ENCODE measurements at regions not wholly inside any gene's neighbourhood (a gene's known extent, or its start where the extent isn't known, plus 50 kb on each side); places are given as distances from the start of the nearest gene placed in this dataset.

DNA sequence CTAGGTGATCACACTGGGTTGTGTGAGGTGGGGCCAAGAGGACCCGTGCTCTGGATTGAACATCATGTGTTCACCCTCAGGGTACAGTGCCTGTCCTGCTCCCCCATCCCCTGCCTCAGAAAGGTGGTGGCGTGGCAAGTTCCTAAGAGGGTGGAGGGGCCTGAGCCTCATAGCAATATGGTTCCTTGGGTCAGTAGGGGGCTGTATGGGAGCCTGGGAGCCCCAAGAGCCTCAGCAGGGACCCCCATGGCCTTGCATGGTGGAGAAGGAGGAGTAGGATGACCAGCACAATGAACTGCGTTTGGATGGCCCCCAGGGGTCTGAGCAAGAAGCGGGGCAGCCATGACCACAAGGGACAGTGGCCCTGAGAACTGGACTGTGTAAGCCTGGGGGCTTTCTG lies 89.6 kb upstream of the SHB start:
- no peak for DNase-seq (ENCODE audit: low read depth)

DNA sequence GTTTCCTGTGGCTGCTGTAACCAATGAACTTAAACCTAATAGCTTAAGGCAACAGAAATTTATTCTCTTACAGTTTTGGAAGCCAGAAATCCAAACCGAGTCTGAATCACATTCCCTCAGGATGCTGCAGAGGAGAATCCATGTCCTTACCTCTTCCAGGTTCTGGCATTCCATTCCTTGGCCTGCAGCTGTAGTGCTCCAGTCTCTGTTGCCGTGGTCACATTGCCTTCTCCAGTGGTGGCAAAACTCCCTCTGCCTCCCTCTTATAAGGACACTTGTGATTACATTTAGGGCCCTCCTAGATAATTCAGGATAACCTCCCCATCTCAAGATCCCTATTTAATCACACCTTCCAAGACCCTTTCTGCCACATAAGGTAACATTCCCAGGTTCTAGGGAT lies 88.7 kb upstream of the SHB start:
- DNase-seq (ENCODE audit: low read depth): no peak

DNA sequence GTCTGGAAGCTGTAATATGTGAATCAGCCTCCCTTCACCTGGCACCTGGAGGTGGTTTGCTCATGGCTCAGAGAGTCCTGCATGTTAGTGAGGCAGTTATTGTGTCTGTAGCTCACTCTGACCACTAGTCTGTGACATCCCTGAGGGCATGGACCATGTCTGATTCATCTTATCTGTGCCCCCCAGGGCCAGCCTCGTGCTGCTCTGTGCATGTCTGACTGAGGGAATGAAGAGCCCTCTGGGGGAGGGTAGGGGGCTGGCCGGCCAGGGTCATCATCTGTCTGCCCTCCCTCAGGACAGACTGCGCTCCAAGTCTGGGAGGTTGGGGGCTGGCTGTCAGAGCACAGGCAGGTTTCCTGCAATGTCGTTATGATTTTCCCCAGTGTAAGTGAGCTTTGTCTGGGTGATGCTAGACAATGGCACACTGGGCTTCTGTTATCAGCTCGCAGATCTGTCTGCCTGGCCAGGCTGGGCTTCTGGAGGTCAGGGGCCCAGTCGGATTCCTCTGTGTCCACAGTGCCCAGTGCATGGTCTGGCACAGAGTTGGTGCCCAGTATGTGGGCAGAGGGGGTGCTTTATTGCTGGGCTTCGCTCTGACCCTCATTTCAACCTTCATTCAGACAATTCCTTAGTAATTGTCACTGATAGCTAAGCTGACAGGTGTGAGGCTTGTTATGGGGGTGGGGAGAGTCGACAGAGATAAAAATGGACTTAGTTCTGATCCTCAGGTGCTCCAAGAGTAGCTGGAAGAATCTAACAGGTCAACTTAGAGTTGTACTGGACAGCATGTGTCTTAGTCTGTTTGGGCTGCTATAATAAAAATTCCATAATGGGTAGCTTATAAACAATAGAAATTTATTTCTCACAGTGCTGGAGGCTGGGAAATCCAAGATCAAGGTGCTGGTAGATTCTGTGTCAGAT lies 85.7 kb upstream of the SHB start:
- no peak for DNase-seq (ENCODE audit: low read depth)

DNA sequence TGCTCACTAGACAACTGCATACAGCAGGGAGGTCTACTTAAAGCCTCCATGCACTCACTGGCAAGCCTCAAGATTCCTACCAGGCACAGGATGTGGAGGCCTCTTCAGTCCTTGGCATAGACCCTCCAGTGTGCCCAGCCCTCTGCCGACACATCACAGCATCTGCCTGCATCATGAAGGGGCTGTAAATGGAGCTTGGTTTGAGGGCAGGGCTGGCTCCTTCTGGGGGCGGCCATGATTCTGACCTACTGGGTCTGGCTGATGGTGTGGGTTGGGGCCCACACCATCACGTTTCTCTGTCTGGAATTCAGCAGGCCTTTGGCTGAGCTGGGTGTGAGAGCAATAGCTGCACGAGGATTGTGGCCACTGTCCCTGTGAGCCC lies 84.9 kb upstream of the SHB start:
- DNase-seq (ENCODE audit: low read depth): no peak

DNA sequence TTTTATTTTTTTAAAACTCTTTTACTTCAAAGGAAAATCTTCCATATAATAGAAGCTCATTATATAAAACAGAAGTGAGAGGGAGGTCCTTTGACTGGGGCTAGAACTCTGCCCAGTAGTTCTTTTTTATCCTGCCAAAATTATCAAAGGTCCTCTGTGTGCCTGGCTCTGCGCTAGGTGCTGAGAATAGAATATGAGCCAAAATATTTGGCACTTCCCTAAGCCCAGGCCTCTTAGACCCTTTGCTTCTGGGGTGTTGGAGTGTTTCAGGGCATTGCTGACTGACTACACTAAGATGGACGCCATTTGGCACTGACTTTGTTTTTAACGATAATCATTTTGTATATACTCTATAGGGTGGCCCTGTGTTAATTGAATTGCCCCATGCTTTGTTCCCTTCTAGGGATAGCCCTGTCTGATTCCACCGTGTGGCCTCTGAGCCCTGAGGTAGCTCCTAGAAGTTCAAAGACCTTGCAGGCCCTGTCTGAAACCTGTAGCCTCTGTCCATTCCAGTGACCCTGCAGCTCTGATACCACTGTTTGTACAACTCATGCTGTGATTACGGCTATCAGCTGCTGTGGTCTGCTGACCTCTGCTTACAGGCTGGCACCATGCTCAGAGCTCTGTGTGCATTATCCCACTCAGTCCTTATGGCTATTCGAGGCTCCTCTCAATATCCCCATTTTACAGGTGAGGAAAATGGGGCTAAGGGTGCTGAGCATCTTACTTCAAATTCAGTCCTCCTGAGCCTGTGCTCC lies 84.3 kb upstream of the SHB start:
- DNase-seq (ENCODE audit: low read depth): no peak

DNA sequence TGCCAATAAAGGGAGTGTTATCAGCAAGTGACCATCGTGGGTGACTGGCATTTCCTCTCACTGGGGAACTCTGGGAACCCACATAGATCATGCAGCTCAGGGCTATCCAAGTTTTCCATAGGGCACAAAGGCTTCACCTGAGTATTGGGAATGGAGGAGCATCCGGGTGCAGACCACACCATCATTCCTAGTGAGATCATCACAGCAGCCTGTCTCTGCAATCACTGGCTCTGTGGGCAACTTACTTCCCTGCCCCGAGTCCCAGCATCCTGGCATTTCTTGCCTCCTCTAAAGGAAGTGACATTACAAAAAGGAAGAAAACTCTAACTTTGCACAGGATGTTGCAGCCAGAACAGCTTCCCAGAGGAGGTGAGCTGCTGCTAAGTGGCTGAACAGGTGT lies 80.6 kb upstream of the SHB start:
- no peak for DNase-seq (ENCODE audit: low read depth)

DNA sequence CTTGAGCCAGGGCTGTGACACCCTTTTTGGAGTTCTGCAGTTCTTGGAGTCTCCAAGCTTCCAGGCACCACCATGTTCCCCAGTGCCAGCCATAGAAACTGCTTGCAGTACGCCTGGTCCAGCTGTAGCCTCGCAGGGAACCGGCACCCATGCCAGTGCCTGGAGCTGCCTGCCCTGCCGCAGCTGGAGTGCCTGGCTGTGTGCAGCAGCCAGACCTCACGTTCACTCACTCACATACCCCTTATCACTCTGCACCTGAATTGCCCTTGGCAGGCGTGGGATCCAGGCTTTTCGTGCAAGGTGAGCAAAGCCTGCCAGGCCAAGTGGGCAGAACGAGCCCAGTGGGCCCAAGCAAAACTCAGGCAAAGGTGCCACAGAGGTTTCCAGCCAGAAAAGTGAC lies 77.8 kb upstream of the SHB start:
- DNase-seq (ENCODE audit: low read depth): no peak

DNA sequence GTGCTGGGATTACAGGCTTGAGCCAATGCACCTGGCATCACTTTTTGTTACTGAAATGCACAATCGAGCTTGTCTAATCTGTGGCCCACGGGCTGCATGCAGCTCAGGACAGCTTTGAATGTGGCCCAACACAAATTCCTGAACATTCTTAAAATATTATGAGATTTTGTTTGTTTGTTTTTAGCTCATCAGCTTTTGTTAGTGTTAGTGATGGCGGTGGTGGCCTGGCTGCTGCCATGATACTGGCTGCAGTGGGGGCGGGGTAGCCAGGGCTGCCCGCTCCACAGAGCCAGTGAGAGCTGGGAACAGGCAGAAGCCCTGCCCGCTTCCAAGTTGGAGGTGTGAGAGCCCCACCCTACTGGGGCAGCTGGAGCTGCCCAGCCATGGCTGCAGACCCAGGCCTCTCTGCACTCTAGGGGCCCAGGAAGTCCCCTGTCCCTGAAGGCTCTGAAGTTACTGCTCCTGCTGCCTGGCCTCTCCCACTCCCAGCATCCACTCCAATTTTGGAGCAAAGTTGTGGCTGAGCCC lies 76.6 kb upstream of the SHB start:
- DNase-seq (ENCODE audit: low read depth): no peak

DNA sequence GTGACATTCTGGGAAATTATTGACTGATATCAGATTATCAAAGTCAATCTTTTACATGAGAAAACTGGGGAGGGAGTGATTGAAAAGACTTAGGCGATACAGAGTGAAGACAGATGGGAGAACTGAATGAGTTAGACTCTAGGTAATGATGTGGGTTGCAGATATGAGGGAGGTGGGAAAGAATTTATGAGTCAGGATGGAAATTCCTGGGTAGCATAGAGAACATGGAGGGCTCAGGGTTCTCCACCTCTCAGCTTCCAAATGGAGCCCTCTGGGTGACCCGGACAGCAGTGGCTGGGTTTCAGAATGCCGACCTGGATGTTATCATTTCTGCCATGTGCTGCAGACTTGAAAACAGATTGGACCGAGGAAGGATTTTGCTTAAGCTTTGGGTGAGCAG lies 75.4 kb upstream of the SHB start:
- no peak for DNase-seq (ENCODE audit: low read depth)

DNA sequence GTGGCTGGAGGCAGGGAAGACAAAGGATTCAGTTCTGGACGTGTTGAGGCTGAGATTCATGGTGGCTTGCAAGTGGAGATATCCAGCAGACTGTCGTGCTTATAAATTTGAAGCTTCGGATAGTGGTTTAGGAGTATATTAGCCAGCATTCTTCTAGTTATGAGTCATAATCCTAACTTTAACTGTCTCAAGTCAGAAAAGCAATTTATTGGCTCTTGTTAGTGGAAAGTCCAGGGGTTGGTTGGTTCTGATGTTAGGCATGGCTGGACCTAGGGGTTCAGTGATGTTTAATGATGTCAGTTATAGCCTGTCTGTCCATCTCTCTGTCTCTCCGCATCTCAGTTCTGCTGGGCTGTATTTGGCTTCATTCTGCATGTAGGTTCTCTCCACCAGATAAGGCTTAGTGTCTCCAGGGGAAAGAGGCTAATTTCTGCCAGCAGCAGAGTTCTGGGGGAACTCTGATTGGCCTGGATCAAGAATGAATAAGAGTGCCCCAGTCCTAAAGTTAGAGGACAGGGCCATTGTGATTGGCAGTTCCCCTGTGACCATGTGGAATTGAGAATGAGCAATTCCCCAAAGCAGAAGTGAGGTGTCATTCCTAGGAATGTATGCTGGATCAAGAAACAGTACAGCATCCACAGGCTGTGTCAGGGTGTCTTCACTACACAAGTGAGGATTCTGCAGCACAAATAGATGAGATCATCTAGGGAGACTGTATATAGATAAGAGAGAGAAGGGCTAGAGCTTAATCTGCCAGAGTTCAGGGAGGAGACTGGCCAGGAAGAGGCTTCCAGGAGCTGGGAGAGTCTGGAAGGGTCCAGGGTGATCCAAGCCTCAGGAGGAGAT lies 72.9 kb upstream of the SHB start:
- DNase-seq (ENCODE audit: low read depth): no peak

DNA sequence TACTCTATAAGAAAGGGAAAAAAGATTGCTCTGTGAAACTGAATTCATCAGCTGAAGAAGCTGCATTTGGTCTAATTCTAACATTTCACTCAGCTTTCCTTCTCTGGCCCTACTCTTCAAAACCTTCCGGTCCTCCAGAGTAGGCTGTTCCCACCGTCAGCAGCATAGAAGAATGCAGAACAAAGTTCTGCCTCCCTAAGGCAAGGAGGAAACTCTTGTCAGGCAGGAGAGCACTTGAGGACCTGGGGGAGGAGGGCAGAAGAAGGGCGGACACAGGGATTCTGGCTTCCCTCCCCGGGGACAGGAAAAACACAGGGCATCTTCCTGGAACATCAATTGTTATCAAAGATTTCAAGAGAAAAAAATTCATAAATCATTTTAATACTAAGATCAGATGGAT lies 69.2 kb upstream of the SHB start:
- no peak for DNase-seq (ENCODE audit: low read depth)

DNA sequence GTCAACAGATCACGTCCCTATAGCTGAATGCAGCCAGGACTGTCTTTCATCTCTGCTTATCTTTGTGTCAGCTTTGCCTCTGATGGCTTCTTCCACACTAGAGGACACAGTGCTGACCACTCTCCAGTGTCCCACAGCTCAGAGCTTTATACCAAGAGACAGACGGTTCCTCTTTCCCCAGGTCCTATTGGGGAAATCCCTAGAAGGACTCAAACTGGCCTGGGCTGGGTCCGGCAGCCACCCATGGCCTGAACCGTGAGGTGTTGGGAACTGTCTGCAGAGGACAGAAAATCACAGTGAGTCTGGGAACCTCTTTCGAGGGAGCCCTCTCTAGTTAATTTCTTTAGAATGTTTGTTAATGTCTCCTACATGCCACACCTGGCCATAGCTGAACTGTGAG lies 68.3 kb upstream of the SHB start:
- no peak for DNase-seq (ENCODE audit: low read depth)

DNA sequence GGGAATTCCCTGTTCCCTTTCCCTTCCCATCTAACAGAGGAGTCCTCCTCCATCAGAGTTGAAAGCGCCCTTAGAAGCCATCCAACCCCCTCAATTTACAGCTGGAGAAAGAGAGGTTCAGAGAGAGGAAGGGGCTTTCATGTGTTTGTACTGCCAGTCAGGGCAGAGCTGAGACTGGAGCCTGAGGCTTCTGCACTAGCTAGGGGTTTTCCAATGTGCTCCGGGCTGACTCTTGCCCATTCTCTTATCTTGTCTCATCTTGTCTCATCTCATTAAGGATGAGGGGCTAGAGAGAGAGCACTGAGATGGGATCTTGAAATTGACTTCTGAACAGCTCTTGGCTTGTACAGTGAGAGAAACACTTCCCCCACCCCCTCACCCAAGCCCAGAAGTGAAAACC lies 67.4 kb upstream of the SHB start:
- DNase-seq (ENCODE audit: low read depth): no peak

DNA sequence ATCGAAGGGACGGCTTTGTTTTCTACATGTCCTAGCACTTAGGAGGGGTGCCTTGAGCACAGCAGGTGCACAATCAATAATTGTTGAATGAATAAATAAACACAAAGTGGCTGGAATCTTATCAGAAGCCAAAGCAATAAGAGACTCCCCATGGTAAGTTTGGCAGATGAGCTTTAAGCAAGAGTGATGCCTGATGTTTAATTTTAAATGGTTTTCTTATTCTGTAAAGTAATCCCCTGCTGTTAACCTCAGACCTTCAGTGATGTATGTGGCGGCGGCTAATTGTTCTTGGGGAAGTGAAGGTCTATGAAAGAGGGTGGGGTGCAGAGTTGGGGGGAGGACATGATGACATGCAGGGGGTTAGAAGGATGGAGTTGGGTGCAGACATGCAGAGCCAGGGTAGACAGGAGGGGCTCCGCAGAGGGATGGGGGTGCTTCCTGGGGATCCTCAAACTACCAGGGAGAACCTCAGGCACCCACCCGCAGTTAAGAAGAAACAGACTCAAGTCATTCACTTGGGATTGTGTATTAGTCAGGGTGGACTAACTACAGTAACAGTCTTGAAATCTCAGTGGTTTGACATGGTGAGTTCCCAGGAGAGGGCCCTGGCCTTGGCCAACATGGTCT lies 65.7 kb upstream of the SHB start:
- no peak for DNase-seq (ENCODE audit: low read depth)

DNA sequence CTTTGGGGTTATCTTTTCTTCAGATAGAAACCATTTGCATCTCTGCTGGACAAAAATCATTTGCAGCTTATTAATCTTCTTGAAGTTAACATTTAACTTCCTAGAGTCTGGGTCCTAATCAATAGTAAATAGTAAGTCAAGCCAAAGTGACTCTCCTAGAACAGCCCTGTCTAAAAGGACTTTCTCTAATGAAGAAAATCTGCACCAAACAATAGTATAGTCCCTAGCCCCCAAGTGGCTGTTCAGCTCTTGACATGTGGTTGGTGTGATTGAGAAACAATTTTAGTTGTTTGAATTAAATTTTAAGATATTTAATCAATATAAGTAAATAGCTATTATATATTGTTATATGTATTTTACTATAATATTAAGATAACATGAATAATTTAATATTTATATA lies 64.6 kb upstream of the SHB start:
- DNase-seq (ENCODE audit: low read depth): no peak

DNA sequence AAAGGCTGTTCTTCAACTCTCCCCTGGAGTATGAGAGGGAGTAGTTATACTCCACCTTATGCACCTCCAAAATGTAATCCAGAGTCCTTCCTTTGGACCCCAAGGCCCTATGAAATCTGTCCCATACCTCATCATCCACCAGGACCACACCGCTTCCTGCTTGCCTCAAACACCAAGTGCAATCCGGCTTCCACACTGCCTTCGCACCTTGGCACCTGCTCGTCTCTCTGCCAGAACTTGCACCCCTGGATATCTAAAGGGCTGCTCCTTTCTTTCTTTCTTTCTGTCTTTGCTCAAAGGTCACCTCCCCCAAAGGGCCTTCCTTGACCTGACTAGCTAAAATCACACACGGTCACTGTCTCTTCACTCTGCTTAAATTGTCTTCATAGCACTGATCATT lies 63.9 kb upstream of the SHB start:
- DNase-seq (ENCODE audit: low read depth): no peak

DNA sequence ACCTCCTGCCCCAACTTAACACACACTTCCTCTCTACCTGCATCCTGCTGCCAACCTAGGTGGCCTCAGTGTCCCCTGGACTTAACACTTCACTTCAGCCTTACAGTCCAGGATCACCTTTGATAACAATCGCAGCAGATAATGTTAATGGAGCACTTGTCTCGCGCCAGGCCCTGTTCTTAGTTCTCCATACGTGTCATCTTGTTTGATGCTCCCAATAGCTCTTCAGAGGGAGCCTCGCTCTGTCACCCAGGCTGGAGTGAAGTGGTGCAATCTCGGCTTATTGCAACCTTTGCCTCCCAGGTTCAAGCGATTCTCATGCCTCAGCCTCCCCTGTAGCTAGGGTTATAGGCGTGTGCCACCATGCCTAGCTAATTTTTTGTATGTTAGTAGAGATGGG lies 62.7 kb upstream of the SHB start:
- DNase-seq (ENCODE audit: low read depth): no peak

DNA sequence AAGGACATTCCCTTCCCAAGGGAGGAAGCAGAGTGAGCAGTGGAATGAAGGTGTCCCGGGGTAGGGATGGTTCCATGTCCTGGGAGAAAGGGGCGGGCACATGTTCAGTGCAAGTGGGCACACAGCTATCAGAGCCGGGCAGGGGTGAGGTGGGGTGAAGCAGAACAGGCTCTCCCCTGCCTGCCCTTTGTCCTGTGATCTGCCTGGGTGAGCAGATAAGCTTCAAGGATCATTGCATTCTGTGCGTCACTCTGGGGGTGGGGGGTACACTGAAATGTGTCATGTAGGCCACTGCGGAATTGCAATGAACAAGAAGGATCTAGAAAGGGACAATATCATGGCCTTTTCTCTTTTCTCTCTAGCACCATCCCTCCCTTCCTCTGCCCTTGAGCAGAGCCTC lies 61.7 kb upstream of the SHB start:
- DNase-seq (ENCODE audit: low read depth): no peak

DNA sequence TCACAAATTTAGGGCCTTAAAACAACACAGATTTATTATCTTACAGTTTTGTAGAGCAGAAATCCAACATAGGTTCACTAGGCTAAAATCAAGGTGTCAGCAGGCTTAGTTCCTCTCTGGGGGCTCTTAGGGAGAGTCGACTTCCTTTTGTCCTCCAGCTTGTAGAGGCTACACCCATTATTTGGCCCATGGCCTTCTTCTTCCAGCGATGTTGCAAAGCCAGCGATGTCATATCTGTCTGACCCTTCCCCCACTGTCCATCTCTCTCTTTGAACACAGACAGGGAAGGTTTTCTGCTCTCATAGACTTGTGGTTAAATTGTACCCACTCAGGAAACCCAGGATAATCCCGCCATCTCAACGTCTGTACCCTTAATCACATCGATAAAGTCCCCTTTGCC lies 60.3 kb upstream of the SHB start:
- no peak for DNase-seq (ENCODE audit: low read depth)

DNA sequence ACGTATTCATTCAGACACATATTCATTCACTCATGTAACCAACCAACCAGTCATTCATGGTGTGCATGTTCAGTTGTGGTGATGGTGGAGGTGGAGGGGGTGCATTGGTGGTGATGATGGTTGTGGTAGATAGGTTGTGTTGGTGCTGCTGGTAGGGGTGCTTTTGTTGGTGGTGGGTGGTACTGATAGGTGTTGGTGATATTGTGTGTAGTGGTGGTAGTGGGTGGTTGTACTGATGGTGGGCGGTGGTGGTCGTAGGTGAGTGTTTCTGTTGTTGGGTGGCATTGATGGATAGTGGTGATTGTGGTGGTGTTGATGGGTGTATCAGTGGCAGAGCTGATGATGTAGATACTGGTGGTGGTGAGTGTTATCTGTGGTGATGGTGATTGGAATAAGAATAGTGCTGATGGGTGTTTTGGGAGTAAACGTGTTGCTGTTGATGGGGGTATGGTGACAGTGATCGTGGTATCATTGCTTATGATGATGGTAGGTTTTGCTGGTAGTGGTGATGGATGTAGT lies 59.8 kb upstream of the SHB start:
- DNase-seq (ENCODE audit: low read depth): no peak

DNA sequence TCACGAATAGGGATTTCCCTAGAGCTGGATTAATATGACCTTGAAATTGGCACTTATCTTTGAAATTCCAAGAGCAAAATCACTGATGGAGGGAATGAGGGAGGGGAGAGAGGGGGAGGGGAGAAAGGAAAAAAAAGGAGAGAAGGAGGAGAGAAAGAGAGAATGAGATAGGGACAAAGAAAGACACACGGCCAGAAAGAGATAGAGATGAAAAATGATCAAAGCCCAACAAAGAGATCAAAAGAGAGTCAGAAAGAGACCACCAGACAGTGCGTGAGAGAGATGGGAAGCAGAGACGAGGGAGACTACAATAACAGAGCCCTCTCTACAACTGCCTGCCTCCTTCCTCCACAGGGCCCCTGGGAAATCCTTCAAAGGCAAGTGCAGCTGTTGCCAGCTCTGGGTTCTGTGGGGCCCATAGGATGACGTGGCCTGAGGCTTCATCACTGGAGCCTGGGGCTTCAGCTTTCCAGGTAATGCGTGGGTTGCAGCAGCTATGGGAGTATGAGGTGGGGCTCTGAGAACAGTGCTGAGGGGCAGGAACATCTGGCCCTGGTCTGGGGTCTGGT lies 58.3 kb upstream of the SHB start:
- DNase-seq (ENCODE audit: low read depth): no peak

Data from activated gamma-delta T cell treated with anti-CD3 and anti-CD28 coated beads, Interleukin-2, amount 50 U/mL, for 16 hours (primary cell).